22Rv1 (cell line): ENCODE measurements at regions not wholly inside any gene's neighbourhood (a gene's known extent, or its start where the extent isn't known, plus 50 kb on each side); places are given as distances from the start of the nearest gene placed in this dataset.

ENCODE experiments used
- ZFX ChIP-seq: fragments of 450-650 bp; IDR thresholded peaks from 2 replicates; pipeline ENCODE4 v1.6.1; 2017; ENCODE audit warnings: antibody characterized with exemption, borderline replicate concordance
- TF ChIP-seq, protein P1 (sequence below): fragments of 450-650 bp; IDR thresholded peaks from 2 replicates; pipeline ENCODE4 v1.5.1; 2017; ENCODE audit warnings: mild to moderate bottlenecking

DNA sequence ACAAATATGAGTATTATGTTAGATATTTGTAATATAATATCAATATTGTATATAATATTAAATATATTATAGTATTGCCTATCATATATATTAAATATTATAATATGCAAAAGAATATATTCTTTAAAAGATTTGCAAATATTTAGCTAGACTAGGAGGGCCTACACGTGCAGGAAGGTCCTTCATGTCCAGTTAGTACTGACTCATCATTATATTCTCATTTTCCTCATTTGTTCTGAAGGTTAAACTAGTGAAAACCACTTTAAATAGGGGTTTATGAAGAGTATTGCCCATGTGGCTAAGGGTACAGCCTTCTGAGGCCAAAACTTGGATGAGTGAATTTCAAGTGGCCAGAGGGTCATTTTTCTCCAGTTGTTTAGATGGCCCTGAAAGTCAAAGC lies 293.0 kb upstream of the VRK2 start:
- TF ChIP-seq, protein P1, sequence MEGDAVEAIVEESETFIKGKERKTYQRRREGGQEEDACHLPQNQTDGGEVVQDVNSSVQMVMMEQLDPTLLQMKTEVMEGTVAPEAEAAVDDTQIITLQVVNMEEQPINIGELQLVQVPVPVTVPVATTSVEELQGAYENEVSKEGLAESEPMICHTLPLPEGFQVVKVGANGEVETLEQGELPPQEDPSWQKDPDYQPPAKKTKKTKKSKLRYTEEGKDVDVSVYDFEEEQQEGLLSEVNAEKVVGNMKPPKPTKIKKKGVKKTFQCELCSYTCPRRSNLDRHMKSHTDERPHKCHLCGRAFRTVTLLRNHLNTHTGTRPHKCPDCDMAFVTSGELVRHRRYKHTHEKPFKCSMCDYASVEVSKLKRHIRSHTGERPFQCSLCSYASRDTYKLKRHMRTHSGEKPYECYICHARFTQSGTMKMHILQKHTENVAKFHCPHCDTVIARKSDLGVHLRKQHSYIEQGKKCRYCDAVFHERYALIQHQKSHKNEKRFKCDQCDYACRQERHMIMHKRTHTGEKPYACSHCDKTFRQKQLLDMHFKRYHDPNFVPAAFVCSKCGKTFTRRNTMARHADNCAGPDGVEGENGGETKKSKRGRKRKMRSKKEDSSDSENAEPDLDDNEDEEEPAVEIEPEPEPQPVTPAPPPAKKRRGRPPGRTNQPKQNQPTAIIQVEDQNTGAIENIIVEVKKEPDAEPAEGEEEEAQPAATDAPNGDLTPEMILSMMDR, result no peak
- TF ChIP-seq ZFX, result no peak
